Body of pancreas (tissue), 4 donors: ENCODE measurements at regions not wholly inside any gene's neighbourhood (a gene's known extent, or its start where the extent isn't known, plus 50 kb on each side); places are given as distances from the start of the nearest gene placed in this dataset.

ENCODE experiments used
- ATAC-seq: fragments of 150-250 bp; one replicate; pipeline ENCODE4 v1.9.1; 2016
- DNase-seq, 4 donors: peaks; one replicate each; pipeline ENCODE4 v3.0.0-alpha.2; 2019
- H3K27ac ChIP-seq, 4 donors: fragments of 200-600 bp; sonication (generic); 1 replicate in 3 of 4; 2 replicates in 1 of 4; pipeline versions ENCODE4 v1.5.1 to v1.6.1; 2016 to 2019; ENCODE audit warnings: mild to moderate bottlenecking in 1 of 4, mixed read lengths in 1 of 4, moderate library complexity in 1 of 4
- H3K27me3 ChIP-seq, 2 donors: fragments of 200-600 bp; sonication (generic); one replicate each; pipeline ENCODE4 v1.6.0; 2016; ENCODE audit warnings: mild to moderate bottlenecking in 1 of 2
- H3K36me3 ChIP-seq, 2 donors: fragments of 200-600 bp; sonication (generic); replicated peaks in 1 of 2; 2 replicates each; pipeline ENCODE4 v1.5.1; 2016; ENCODE audit warnings: low read depth in 2 of 2; ENCODE audit not compliant: insufficient read depth in 1 of 2
- H3K4me1 ChIP-seq: fragments of 200-600 bp; sonication (generic); one replicate; pipeline ENCODE4 v1.6.0; 2016
- H3K4me3 ChIP-seq, 2 donors: fragments of 200-600 bp; sonication (generic); 1 replicate in 1 of 2; 2 replicates in 1 of 2; pipeline ENCODE4 v1.5.1; 2016 to 2019
- H3K9me3 ChIP-seq, 3 donors: fragments of 200-600 bp; sonication (generic); 1 replicate in 2 of 3; 2 replicates in 1 of 3; pipeline ENCODE4 v1.5.1; 2016
- POLR2A ChIP-seq, 3 donors: fragments of 450-650 bp; IDR thresholded peaks; one replicate each; pipeline ENCODE4 v1.6.1; 2016; ENCODE audit warnings: antibody characterized with exemption in 3 of 3, mild to moderate bottlenecking in 2 of 3
- WGBS, 2 donors: methylation state at CpG; one replicate each; pipeline ENCODE4 v1.1.5; 2017; 5-methylcytosine and 5-hydroxymethylcytosine counted together
- intact Hi-C: fragments of 100-400 bp; cut with DNase I; formaldehyde crosslinking; loops from one replicate; pipeline ENCODE4 v1.15.1; 2023
- TF ChIP-seq, protein P1 (sequence below), 7 experiments: fragments of 450-650 bp in 4 of 7; fragments of 200-600 bp in 3 of 7; sonication (generic) in 3 of 7; IDR thresholded peaks; one replicate each; pipeline ENCODE4 v1.5.1; 2016 to 2019; ENCODE audit warnings: antibody characterized with exemption in 7 of 7

DNA sequence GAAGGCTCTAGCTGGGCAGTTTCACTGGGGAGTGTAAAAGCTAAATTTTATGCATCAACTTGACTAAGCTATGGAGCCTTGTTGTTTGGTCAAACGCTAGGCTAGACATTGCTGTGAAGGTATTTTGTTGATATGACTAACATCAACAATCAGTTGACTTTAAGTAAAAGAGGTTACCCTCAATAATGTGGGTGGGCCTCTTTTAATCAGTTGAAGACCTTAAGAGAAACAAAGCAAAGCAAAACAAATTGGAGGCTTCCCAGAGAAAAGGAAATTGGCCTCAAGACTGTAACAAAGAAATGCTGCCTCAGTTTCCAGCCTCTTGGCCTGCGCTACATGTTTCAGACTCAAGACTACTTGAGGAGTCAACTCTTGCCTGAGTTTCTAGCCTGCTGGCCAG is 50.0 kb upstream of the TSC22D1 start:
- no peak for DNase-seq
- ATAC-seq, result no peak
- Histone ChIP-seq H3K4me1 (no peaks in the 10 kb centered on the region), H3K27ac (no peak overlapping the region), H3K9me3 (no peaks in the 10 kb centered on the region), H3K36me3 (no peaks in the 10 kb centered on the region), H3K4me3 (no peak overlapping the region), H3K27me3 (no peaks in the 10 kb centered on the region)
- TF ChIP-seq, protein P1, sequence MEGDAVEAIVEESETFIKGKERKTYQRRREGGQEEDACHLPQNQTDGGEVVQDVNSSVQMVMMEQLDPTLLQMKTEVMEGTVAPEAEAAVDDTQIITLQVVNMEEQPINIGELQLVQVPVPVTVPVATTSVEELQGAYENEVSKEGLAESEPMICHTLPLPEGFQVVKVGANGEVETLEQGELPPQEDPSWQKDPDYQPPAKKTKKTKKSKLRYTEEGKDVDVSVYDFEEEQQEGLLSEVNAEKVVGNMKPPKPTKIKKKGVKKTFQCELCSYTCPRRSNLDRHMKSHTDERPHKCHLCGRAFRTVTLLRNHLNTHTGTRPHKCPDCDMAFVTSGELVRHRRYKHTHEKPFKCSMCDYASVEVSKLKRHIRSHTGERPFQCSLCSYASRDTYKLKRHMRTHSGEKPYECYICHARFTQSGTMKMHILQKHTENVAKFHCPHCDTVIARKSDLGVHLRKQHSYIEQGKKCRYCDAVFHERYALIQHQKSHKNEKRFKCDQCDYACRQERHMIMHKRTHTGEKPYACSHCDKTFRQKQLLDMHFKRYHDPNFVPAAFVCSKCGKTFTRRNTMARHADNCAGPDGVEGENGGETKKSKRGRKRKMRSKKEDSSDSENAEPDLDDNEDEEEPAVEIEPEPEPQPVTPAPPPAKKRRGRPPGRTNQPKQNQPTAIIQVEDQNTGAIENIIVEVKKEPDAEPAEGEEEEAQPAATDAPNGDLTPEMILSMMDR (IDR thresholded peaks at IDR 0.05), result no peak
- no peak for TF ChIP-seq POLR2A (IDR thresholded peaks at IDR 0.05)
- WGBS, 2 donors, result 90 to 98% methylated on average over 2 of the region's 2 CpGs
- intact Hi-C loops, result no loop called here
